Heart right ventricle (tissue), 16 donors: ENCODE measurements at regions not wholly inside any gene's neighbourhood (a gene's known extent, or its start where the extent isn't known, plus 50 kb on each side); places are given as distances from the start of the nearest gene placed in this dataset.

Experiments used
- ATAC-seq, 8 donors: fragments of 200-7000 bp; cut with Tn5 transposase; one replicate each; pipeline ENCODE4 v1.9.1; 2020; ENCODE audit warnings: mild to moderate bottlenecking in 8 of 8, moderate library complexity in 8 of 8, moderate number of reproducible peaks in 1 of 8
- DNase-seq, 2 donors: peaks; one replicate each; pipeline ENCODE4 v3.0.0-alpha.2; 2020
- H3K27ac ChIP-seq, 10 donors: fragments of 200-600 bp; sonication (generic) in 2 of 10; one replicate each; pipeline versions ENCODE4 v1.5.0 to v1.8.0; 2020 to 2022; ENCODE audit warnings: mild to moderate bottlenecking in 3 of 10
- H3K27me3 ChIP-seq, 7 donors: fragments of 200-600 bp; one replicate each; pipeline ENCODE4 v1.8.0; 2021 to 2022; ENCODE audit warnings: mild to moderate bottlenecking in 2 of 7
- H3K36me3 ChIP-seq, 9 donors: fragments of 200-600 bp; sonication (generic) in 1 of 9; one replicate each; pipeline versions ENCODE4 v1.5.0 to v1.8.0; 2020 to 2022; ENCODE audit warnings: mild to moderate bottlenecking in 2 of 9
- H3K4me1 ChIP-seq, 9 donors: fragments of 200-600 bp; sonication (generic) in 1 of 9; one replicate each; pipeline versions ENCODE4 v1.5.0 to v1.8.0; 2020 to 2022; ENCODE audit warnings: mild to moderate bottlenecking in 4 of 9
- H3K4me3 ChIP-seq, 10 donors: fragments of 200-600 bp; sonication (generic) in 2 of 10; one replicate each; pipeline versions ENCODE4 v1.5.0 to v1.8.0; 2020 to 2022; ENCODE audit warnings: mild to moderate bottlenecking in 7 of 10, moderate library complexity in 2 of 10
- H3K9me3 ChIP-seq, 11 donors: fragments of 200-600 bp in 10 of 11; sonication (generic) in 2 of 11; one replicate each; pipeline versions ENCODE4 v1.5.0 to v1.8.0; 2013 to 2022; ENCODE audit warnings: mild to moderate bottlenecking in 2 of 11, control low read depth in 1 of 11, moderate library complexity in 1 of 11
- WGBS, 2 donors: extraction: QIAGEN DNeasy Blood & Tissue Kit; methylation state at CpG; one replicate each; pipeline ENCODE4 v1.1.7; 2013; ENCODE audit warnings: inconsistent platforms in 1 of 2; 5-methylcytosine and 5-hydroxymethylcytosine counted together
- intact Hi-C, 10 donors: fragments of 100-400 bp; cut with DNase I; formaldehyde crosslinking; loops; one replicate each; pipeline versions ENCODE4 v1.11.1 to v1.14.2; 2022
- TF ChIP-seq, protein P1 (sequence below), 9 donors: fragments of 200-600 bp; sonication (generic) in 2 of 9; IDR thresholded peaks; one replicate each; pipeline versions ENCODE4 v1.5.0 to v1.8.0; 2021 to 2022; ENCODE audit warnings: antibody characterized with exemption in 9 of 9, mild to moderate bottlenecking in 5 of 9, moderate library complexity in 1 of 9
- donor health status: Arrhythmogenic right ventricular cardiomyopathy.
- donor health status: ischemic (EF 13 %, LVEDD 7.1; RV severe dilation, severe dysfunction).
- donor health status: healthy with polysubstance abuse.
- donor health status: DM: no; HTN: yes; CAD: no.
- donor health status: DM: no; HTN: no; CAD: no.
- donor health status: ischemic (EF 25% LVEDD 6.9; RV normal size, moderate dysfunction).
- donor health status: ischemic (EF 25% LVEDD 5.7; RV mildly dilated, moderate dysfunction).
- donor health status: healthy.
- donor health status: DM: yes; HTN: yes; CAD: no.
- donor health status: Ischemic cardiomyopathy.
- donor health status: ischemic (EF 35%, LVEDD 5.7; RV mildly dilated, moderate dysfunction).
- donor health status: nonischemic (EF 11% LVEDD 7.7; RV severe dilation, severe dysfunction).
- donor health status: DM: yes; HTN: yes; CAD: no.
- donor health status: PGD.
- donor health status: ischemic (EF 29% LVEDD 5.4; RV normal size, mild dysfunction).
- donor health status: nonischemic (EF 23%, LVEDD 6.1; RV moderate dilation, normal function).

DNA sequence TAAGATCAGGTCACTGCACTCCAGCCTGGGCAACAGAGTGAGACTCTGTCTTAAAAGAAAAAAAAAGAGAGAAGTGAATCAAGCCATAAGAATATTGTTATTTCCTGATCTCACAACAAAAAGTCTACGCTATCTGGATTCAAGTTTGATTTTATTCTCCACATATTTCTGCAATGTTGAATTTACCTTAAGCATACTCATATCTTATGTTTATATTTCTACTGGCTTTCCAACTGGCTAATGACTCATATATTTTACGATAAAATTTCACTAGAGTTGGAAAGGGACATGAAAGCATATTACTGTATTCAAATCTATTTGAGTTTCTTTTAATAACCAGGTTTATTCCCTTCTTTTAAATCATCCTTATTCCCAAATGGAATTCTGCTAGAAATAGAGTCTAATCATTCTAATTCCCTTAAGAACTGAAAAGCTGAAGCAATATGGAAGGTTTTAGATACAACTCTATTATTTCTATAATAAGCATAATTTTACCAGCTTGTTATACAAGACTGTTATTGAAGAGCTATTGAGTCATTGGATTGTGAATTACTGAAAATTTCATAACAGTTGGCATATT is 276.9 kb upstream of the HS3ST5 start:
- Histone ChIP-seq H3K36me3 (no peaks in the 10 kb centered on the region), H3K4me3 (no peak overlapping the region), H3K27me3 (no peaks in the 10 kb centered on the region), H3K27ac (no peak overlapping the region), H3K4me1 (no peaks in the 10 kb centered on the region), H3K9me3 (no peaks in the 10 kb centered on the region)
- ATAC-seq (no peak), DNase-seq (no peak)
- WGBS, 2 donors = 85 to 88% methylated on average over 2 of the region's 2 CpGs
- intact Hi-C loops = no loop called here
- TF ChIP-seq, protein P1, sequence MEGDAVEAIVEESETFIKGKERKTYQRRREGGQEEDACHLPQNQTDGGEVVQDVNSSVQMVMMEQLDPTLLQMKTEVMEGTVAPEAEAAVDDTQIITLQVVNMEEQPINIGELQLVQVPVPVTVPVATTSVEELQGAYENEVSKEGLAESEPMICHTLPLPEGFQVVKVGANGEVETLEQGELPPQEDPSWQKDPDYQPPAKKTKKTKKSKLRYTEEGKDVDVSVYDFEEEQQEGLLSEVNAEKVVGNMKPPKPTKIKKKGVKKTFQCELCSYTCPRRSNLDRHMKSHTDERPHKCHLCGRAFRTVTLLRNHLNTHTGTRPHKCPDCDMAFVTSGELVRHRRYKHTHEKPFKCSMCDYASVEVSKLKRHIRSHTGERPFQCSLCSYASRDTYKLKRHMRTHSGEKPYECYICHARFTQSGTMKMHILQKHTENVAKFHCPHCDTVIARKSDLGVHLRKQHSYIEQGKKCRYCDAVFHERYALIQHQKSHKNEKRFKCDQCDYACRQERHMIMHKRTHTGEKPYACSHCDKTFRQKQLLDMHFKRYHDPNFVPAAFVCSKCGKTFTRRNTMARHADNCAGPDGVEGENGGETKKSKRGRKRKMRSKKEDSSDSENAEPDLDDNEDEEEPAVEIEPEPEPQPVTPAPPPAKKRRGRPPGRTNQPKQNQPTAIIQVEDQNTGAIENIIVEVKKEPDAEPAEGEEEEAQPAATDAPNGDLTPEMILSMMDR (IDR thresholded peaks at IDR 0.05) = no peak

GRCh38 chr6:114611696-114612095 is 268.9 kb upstream of the HS3ST5 start:
- Histone ChIP-seq H3K9me3 (no peaks in the 10 kb centered on the region), H3K4me3 (no peak overlapping the region), H3K27ac (no peak overlapping the region), H3K36me3 (no peaks in the 10 kb centered on the region), H3K27me3 (no peaks in the 10 kb centered on the region), H3K4me1 (no peaks in the 10 kb centered on the region)
- intact Hi-C loops = no loop called here
- no peak for ATAC-seq
- TF ChIP-seq, protein P1 (IDR thresholded peaks at IDR 0.05) = no peak
- DNase-seq = no peak

- Histone ChIP-seq H3K9me3 (no peaks in the 10 kb centered on the region), H3K36me3 (no peaks in the 10 kb centered on the region), H3K27me3 (no peaks in the 10 kb centered on the region), H3K4me3 (no peak overlapping the region), H3K27ac (no peak overlapping the region), H3K4me1 (no peaks in the 10 kb centered on the region)
- no peak for ATAC-seq
- TF ChIP-seq, protein P1 (IDR thresholded peaks at IDR 0.05) = no peak
- DNase-seq = no peak
- intact Hi-C loops = no loop called here
- WGBS, 2 donors = 65 to 77% methylated on average over 2 of the region's 2 CpGs
These were observed 265.3 kb upstream of the HS3ST5 start for GRCh38 chr6:114608091-114608490.

- no peaks in the 10 kb centered on the region for H3K4me1 ChIP-seq
- H3K9me3 ChIP-seq = no peaks in the 10 kb centered on the region
- no peak for DNase-seq
- TF ChIP-seq, protein P1 (IDR thresholded peaks at IDR 0.05) = no peak
- H3K27ac ChIP-seq = no peak overlapping the region
- H3K27me3 ChIP-seq = no peaks in the 10 kb centered on the region
- 81 to 92% methylated on average over 3 of the region's 3 CpGs for WGBS, 2 donors
- no peak for ATAC-seq
- no peak overlapping the region for H3K4me3 ChIP-seq
- H3K36me3 ChIP-seq = no peaks in the 10 kb centered on the region
- intact Hi-C loops = no loop called here
These were observed 262.8 kb upstream of the HS3ST5 start for GRCh38 chr6:114605656-114606055.
